Endothelial cell of umbilical vein (primary cell): ENCODE measurements at regions not wholly inside any gene's neighbourhood (a gene's known extent, or its start where the extent isn't known, plus 50 kb on each side); places are given as distances from the start of the nearest gene placed in this dataset.

ENCODE experiments used
- BruUV-seq: library from RNA; stranded (reverse); fragments of 400-500 nt; replicated peaks from 2 replicates; lab custom pipeline; 2021; lab: Mats Ljungman, UMichigan
- CTCF ChIA-PET: fragments of 300-600, 350-600 bp; sonication (Branson Sonifier 250); formaldehyde crosslinking; loops from one replicate; lab custom pipeline; 2021; ENCODE audit warnings: antibody characterized with exemption, inconsistent platforms; lab: Charles Lee
- POLR2A ChIA-PET: fragments of 300-600, 350-600 bp; sonication (Branson Sonifier 250); formaldehyde crosslinking; loops from one replicate; lab custom pipeline; 2021; ENCODE audit warnings: antibody characterized with exemption, inconsistent platforms; lab: Charles Lee
- DNase-seq: peaks from one replicate; pipeline ENCODE4 v3.0.0-alpha.2; 2011; ENCODE audit warnings: low read depth, low spot score
- FAIRE-seq: peaks from 2 replicates; lab custom pipeline; 2011; peaks lifted over from hg19 to GRCh38; lab: Jason Lieb, UNC
- H2AFZ ChIP-seq: 2 replicates; pipeline ENCODE4 v1.6.0; 2012; ENCODE audit warnings: low read depth, low read length, control low read depth, inconsistent platforms
- H3K27ac ChIP-seq: 2 replicates; pipeline ENCODE4 v1.5.1; 2011; ENCODE audit warnings: low read depth, mild to moderate bottlenecking, control low read depth, low read length, moderate library complexity; ENCODE audit not compliant: insufficient read depth
- H3K27me3 ChIP-seq, 2 experiments: 2 replicates each; pipeline versions ENCODE4 v1.6.0 to v1.6.1; 2011; ENCODE audit warnings: low read length in 2 of 2, mixed read lengths in 1 of 2; ENCODE audit not compliant: control insufficient read depth in 2 of 2, insufficient read depth in 2 of 2
- H3K36me3 ChIP-seq, 2 experiments: 2 replicates in 1 of 2; 3 replicates in 1 of 2; pipeline ENCODE4 v1.5.1; 2011; ENCODE audit warnings: low read length in 2 of 2, mild to moderate bottlenecking in 1 of 2, moderate library complexity in 1 of 2; ENCODE audit not compliant: control insufficient read depth in 2 of 2, insufficient read depth in 2 of 2; ENCODE audit errors: extremely low read depth in 1 of 2
- H3K4me1 ChIP-seq: 3 replicates; pipeline ENCODE4 v1.5.1; 2011; ENCODE audit warnings: mild to moderate bottlenecking, low read length; ENCODE audit not compliant: control insufficient read depth, insufficient read depth; ENCODE audit errors: extremely low read depth
- H3K4me2 ChIP-seq: 2 replicates; pipeline ENCODE4 v1.6.1; 2011; ENCODE audit warnings: low read length, control low read depth, mixed read lengths; ENCODE audit not compliant: insufficient read depth
- H3K4me3 ChIP-seq, 3 experiments: fragments of 200-600 bp in 1 of 3; sonication (generic), shearing (Covaris generic) in 1 of 3; replicated peaks in 1 of 3; 2 replicates each; pipeline ENCODE4 v1.5.1; 2011 to 2016; ENCODE audit warnings: control low read depth in 3 of 3, low read length in 3 of 3, mild to moderate bottlenecking in 2 of 3, inconsistent platforms in 1 of 3, low read depth in 1 of 3, moderate library complexity in 1 of 3; ENCODE audit not compliant: insufficient read depth in 1 of 3
- H3K79me2 ChIP-seq: 2 replicates; pipeline ENCODE4 v1.6.0; 2012; ENCODE audit warnings: low read length, inconsistent platforms; ENCODE audit not compliant: control insufficient read depth, insufficient read depth
- H3K9ac ChIP-seq: replicated peaks from 2 replicates; pipeline ENCODE3; 2011; ENCODE audit warnings: low read length, control low read depth; ENCODE audit not compliant: insufficient read depth; ENCODE audit errors: extremely low read depth
- H3K9me1 ChIP-seq: replicated peaks from 3 replicates; pipeline ENCODE4 v1.6.0; 2011; ENCODE audit warnings: mild to moderate bottlenecking, low read length; ENCODE audit not compliant: control insufficient read depth, insufficient read depth; ENCODE audit errors: extremely low read depth
- H3K9me3 ChIP-seq: replicated peaks from 2 replicates; pipeline ENCODE4 v1.5.1; 2012; ENCODE audit warnings: low read length, inconsistent platforms; ENCODE audit not compliant: control insufficient read depth, insufficient read depth
- H4K20me1 ChIP-seq: replicated peaks from 2 replicates; pipeline ENCODE3; 2011; ENCODE audit warnings: mild to moderate bottlenecking, low read length; ENCODE audit not compliant: control insufficient read depth, insufficient read depth; ENCODE audit errors: extremely low read depth
- CTCF ChIP-seq, 2 donors: IDR thresholded peaks; 1 replicate in 1 of 2; 2 replicates in 1 of 2; pipeline ENCODE4 v1.5.1; 2011; ENCODE audit warnings: low read length in 2 of 2, mild to moderate bottlenecking in 2 of 2, moderate library complexity in 2 of 2, control low read depth in 1 of 2, inconsistent platforms in 1 of 2, low read depth in 1 of 2; ENCODE audit not compliant: insufficient read depth in 1 of 2; ENCODE audit errors: extremely low read depth in 1 of 2
- EZH2 ChIP-seq: IDR thresholded peaks from 2 replicates; pipeline ENCODE4 v1.6.1; 2012; ENCODE audit warnings: borderline replicate concordance, low read depth, mild to moderate bottlenecking, moderate library complexity, low read length, inconsistent platforms; ENCODE audit not compliant: severe bottlenecking
- FOS ChIP-seq: IDR thresholded peaks from 2 replicates; pipeline ENCODE4 v1.6.1; 2011; ENCODE audit warnings: mild to moderate bottlenecking, low read length, moderate library complexity, borderline replicate concordance; ENCODE audit not compliant: insufficient read depth
- GATA2 ChIP-seq: IDR thresholded peaks from 2 replicates; pipeline ENCODE4 v1.7.0; 2011; ENCODE audit warnings: low read depth, mild to moderate bottlenecking, moderate library complexity, mixed read lengths, low read length; ENCODE audit not compliant: insufficient read length, insufficient read depth
- JUN ChIP-seq: IDR thresholded peaks from 2 replicates; pipeline ENCODE4 v1.6.1; 2011; ENCODE audit warnings: borderline replicate concordance, low read depth; ENCODE audit not compliant: insufficient read length, insufficient read depth
- MAX ChIP-seq: IDR thresholded peaks from 2 replicates; pipeline ENCODE4 v1.6.1; 2011; ENCODE audit not compliant: insufficient read depth, insufficient read length
- MYC ChIP-seq: IDR thresholded peaks from one replicate; pipeline ENCODE4 v1.6.1; 2011; ENCODE audit warnings: mild to moderate bottlenecking, low read depth, low read length
- POLR2A ChIP-seq: IDR thresholded peaks from 2 replicates; pipeline ENCODE4 v1.6.1; 2012; ENCODE audit warnings: low read depth, mild to moderate bottlenecking, control low read depth, low read length
- POLR2AphosphoS5 ChIP-seq: IDR thresholded peaks from 2 replicates; pipeline ENCODE4 v1.6.1; 2012; ENCODE audit warnings: low read depth, mild to moderate bottlenecking, control low read depth, low read length, moderate library complexity; ENCODE audit not compliant: insufficient read depth
- dilution Hi-C: fragments of 300-500 bp; cut with MboI; formaldehyde crosslinking; loops from one replicate; pipeline ENCODE4 v1.15.0; 2019; ENCODE audit warnings: low sequenced_read_pairs; ENCODE audit not compliant: extremely low pct_ligation_motif_present
- intact Hi-C: fragments of 100-400 bp; cut with micrococcal nuclease; formaldehyde crosslinking; loops from one replicate; pipeline ENCODE4 v1.10.0; 2022

DNA sequence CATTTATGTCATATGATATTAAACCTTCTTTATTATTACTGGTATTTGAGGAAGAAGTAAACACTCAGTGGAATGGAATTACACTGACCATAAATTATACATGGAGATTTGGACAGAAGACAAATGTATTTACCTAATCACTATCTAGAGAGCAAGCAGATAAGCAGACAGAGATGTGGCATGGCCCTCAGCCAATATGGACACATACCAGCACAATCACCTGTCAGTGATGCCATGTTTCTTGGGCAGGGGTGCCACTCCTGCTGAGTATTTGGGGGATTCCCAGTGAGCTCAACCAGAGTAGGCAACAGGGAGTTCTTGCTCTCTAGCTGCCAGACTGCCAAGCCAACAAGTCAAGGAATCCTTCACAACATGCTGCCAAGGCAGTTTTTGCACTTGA lies 866.3 kb upstream of the LRRN3 start:
- no peak for DNase-seq
- dilution Hi-C loops = no loop called here
- CTCF ChIA-PET = interaction anchor here (1.1 kb wide), 1 partner anchor 19 kb away, joined by 3 read pairs; no protein-coding TSS in a partner anchor

More for the DNA sequence above, 866.3 kb upstream of the LRRN3 start:
- Histone ChIP-seq H2AFZ (no peak overlapping the region), H3K9me1 (no peaks in the 10 kb centered on the region), H3K27ac (no peak overlapping the region), H3K4me3 (no peak overlapping the region), H3K4me2 (no peak overlapping the region), H3K36me3 (no peaks in the 10 kb centered on the region), H3K79me2 (no peaks in the 10 kb centered on the region), H3K27me3 (no peaks in the 10 kb centered on the region), H3K9ac (no peak overlapping the region), H3K9me3 (no peaks in the 10 kb centered on the region), H3K4me1 (no peaks in the 10 kb centered on the region), H4K20me1 (no peaks in the 10 kb centered on the region)
- POLR2A ChIA-PET = no interaction called here
- TF ChIP-seq EZH2 (no peak), FOS (no peak), MAX (no peak), POLR2AphosphoS5 (no peak), MYC (no peak), CTCF (IDR thresholded peaks at IDR 0.05; ENCODE audit: extremely low read depth in 1 of 2, insufficient read depth in 1 of 2, low read depth in 1 of 2, low read length in 2 of 2) (no peak), JUN (no peak), POLR2A (no peak), GATA2 (no peak)
- BruUV-seq = no TSS peak
- intact Hi-C loops = no loop called here
- no peak for FAIRE-seq
